GM13977 (cell line): ENCODE measurements at regions not wholly inside any gene's neighbourhood (a gene's known extent, or its start where the extent isn't known, plus 50 kb on each side); places are given as distances from the start of the nearest gene placed in this dataset.

Experiments
- DNase-seq: peaks from one replicate; pipeline ENCODE4 v3.0.0; 2012; ENCODE audit warnings: low spot score
- in situ Hi-C: fragments of 300-500 bp; cut with MboI; formaldehyde crosslinking; loops from one replicate; pipeline ENCODE4 v1.12.0; 2022; ENCODE audit warnings: low sequenced_read_pairs, low pct_unique_long_range_greater_than_20kb, mixed read lengths, inconsistent platforms; ENCODE audit not compliant: unreplicated experiment
- TF ChIP-seq, protein P1 (sequence below): IDR thresholded peaks from 2 replicates; pipeline ENCODE4 v1.5.1; 2012; ENCODE audit warnings: mild to moderate bottlenecking, control low read depth; ENCODE audit not compliant: insufficient read depth; ENCODE audit errors: extremely low read depth, missing control alignments

DNA sequence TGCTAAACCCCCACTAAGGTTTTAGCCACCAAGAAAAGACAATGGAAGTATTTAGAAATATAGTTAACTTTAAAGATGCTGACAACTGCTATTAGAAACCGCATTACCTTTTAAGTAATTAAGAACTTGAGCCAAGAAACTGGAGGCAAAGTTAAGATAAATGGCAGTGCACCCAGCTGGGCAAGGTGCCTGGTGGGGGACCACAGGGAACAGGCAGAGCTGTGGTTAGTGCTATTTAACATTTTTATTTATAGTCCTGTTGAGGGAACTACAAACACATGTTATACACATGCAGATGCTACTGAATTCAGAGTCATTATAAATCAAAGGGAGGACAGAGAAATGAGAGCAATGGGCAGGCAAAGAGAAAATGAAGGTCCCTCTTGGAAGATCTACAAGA lies 447.9 kb downstream of the TFAP2B start:
- TF ChIP-seq, protein P1, sequence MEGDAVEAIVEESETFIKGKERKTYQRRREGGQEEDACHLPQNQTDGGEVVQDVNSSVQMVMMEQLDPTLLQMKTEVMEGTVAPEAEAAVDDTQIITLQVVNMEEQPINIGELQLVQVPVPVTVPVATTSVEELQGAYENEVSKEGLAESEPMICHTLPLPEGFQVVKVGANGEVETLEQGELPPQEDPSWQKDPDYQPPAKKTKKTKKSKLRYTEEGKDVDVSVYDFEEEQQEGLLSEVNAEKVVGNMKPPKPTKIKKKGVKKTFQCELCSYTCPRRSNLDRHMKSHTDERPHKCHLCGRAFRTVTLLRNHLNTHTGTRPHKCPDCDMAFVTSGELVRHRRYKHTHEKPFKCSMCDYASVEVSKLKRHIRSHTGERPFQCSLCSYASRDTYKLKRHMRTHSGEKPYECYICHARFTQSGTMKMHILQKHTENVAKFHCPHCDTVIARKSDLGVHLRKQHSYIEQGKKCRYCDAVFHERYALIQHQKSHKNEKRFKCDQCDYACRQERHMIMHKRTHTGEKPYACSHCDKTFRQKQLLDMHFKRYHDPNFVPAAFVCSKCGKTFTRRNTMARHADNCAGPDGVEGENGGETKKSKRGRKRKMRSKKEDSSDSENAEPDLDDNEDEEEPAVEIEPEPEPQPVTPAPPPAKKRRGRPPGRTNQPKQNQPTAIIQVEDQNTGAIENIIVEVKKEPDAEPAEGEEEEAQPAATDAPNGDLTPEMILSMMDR, result no peak
- no peak for DNase-seq
- in situ Hi-C loops, result no loop called here

- TF ChIP-seq, protein P1, result no peak
- in situ Hi-C loops, result no loop called here
- DNase-seq, result no peak
These were observed 450.0 kb downstream of the TFAP2B start for GRCh38 chr6:51268666-51269065.

GRCh38 chr6:51269876-51270275 lies 451.2 kb downstream of the TFAP2B start:
- in situ Hi-C loops, result no loop called here
- DNase-seq, result no peak
- TF ChIP-seq, protein P1, result no peak

DNA sequence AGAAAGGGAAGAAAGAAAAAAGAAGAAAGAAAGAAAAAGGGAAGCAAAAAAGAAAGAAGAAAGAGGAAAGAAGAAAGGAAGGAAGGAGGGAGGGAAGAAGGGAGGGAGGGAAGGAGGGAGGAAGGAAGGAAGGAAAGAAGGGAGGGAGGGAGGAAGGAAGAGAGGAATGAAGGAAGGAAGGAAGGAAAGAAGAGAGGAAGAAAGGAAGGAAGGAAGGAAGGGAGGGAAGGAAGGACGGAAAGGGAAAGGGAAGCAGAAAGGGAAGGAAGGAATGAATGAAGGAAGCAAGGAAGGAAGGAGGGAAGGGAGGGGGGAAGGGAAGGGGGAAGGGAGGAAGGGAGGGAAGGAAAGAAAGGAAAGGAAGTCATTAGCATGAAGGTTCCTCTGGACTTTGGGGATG lies 452.9 kb downstream of the TFAP2B start:
- TF ChIP-seq, protein P1, result no peak
- in situ Hi-C loops, result no loop called here
- DNase-seq, result no peak

- in situ Hi-C loops, result no loop called here
- TF ChIP-seq, protein P1, result no peak
- DNase-seq, result no peak
These were observed 454.7 kb downstream of the TFAP2B start for GRCh38 chr6:51273228-51273961.

DNA sequence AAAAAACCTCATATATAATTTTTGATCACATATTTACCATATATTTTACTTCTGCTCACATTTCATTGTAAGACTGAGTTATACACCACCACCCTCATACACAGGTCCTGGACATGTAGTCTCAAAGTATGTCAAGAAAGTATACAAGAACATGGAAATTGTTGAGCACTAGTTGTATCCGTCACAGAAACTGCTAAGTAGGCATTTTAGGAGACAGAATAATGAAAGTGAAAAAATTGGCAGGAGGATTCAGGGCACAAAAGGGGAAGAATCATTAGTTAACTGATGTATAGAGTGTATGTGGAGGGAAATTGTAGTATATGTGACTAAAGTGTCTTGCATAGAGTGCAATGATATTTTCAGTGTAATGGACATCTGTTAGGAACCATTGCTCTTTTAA lies 458.8 kb downstream of the TFAP2B start:
- DNase-seq, result no peak
- in situ Hi-C loops, result no loop called here
- TF ChIP-seq, protein P1, result no peak
